ENCODE measurements at regions not wholly inside any gene's neighbourhood (a gene's known extent, or its start where the extent isn't known, plus 50 kb on each side); places are given as distances from the start of the nearest gene placed in this dataset.
"Not testable (repeated sequence)": the region's sequence is repeated elsewhere in the genome, so short reads cannot be mapped to it uniquely, and the experiment has no call there.

- no peaks in the 10 kb centered on the region for H3K27me3 ChIP-seq (ENCODE audit: control insufficient read depth, insufficient read depth, low read length)
- H3K36me3 ChIP-seq (ENCODE audit: control insufficient read depth, insufficient read depth, low read length), result no peaks in the 10 kb centered on the region
- no peak overlapping the region for H3K9ac ChIP-seq (ENCODE audit: low read length)
- no peak overlapping the region for H3K4me3 ChIP-seq (ENCODE audit: low read length)
- peaks cover 23% of the 10 kb centered on the region for H3K4me1 ChIP-seq (ENCODE audit: control insufficient read depth, insufficient read depth, low read length)
- H3K9me3 ChIP-seq (ENCODE audit: control insufficient read depth, low read length), result no peaks in the 10 kb centered on the region
Measured at GRCh38 chr5:99019812-99020697, 91.2 kb upstream of the CHD1 start.

DNA sequence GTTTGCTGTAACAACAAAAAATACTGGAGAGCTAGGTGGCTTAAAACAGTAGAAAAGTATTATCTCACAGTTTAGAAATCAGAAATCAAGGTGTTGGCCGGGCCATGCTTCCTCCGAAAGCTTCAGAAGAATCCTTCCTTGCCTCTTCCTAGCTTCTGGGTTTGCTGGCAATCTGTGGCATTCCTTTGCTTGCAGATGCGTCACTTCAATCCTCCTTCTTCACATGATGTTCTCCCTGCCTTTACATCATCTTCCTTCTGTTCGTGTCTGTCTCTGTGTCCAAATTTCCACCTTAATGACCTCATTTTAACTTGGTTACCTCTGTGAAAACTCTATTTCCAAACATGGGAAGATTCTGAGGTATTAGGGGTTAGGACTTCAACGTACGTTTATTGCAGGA is 90.4 kb upstream of the CHD1 start:
- H3K4me1 ChIP-seq (ENCODE audit: control insufficient read depth, insufficient read depth, low read length), result peaks cover 18% of the 10 kb centered on the region
- no peaks in the 10 kb centered on the region for H3K27me3 ChIP-seq (ENCODE audit: control insufficient read depth, insufficient read depth, low read length)
- no peak overlapping the region for H3K4me3 ChIP-seq (ENCODE audit: low read length)
- no peaks in the 10 kb centered on the region for H3K36me3 ChIP-seq (ENCODE audit: control insufficient read depth, insufficient read depth, low read length)
- no peaks in the 10 kb centered on the region for H3K9me3 ChIP-seq (ENCODE audit: control insufficient read depth, low read length)
- H3K9ac ChIP-seq (ENCODE audit: low read length), result no peak overlapping the region

DNA sequence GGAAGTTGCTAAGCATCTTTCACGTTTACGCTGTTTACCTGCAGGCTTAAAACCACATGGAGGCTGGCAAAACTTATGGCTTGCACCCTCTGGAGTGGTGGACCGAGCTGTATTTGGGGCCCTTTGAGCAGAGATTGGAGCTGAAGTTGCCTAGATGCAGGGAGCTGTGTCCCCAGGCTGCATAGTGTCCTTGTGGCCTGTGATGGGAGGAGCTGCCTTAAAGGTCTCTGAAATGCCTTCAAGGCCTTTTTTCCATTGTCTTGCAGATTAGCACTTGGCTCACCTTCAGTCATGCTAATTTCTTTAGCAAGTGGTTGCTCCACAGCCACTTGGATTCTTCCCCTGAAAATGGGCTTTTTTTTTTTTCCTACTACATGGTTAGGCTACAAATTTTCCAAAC is 81.5 kb upstream of the CHD1 start:
- H3K9ac ChIP-seq (ENCODE audit: low read length), result no peak overlapping the region
- no peaks in the 10 kb centered on the region for H3K27me3 ChIP-seq (ENCODE audit: control insufficient read depth, insufficient read depth, low read length)
- no peaks in the 10 kb centered on the region for H3K9me3 ChIP-seq (ENCODE audit: control insufficient read depth, low read length)
- no peaks in the 10 kb centered on the region for H3K36me3 ChIP-seq (ENCODE audit: control insufficient read depth, insufficient read depth, low read length)
- H3K4me1 ChIP-seq (ENCODE audit: control insufficient read depth, insufficient read depth, low read length), result no peaks in the 10 kb centered on the region
- no peak overlapping the region for H3K4me3 ChIP-seq (ENCODE audit: low read length)

- not testable (repeated sequence) for H3K9ac ChIP-seq (ENCODE audit: low read length); H3K4me3 ChIP-seq (ENCODE audit: low read length); H3K9me3 ChIP-seq (ENCODE audit: control insufficient read depth, low read length); H3K36me3 ChIP-seq (ENCODE audit: control insufficient read depth, insufficient read depth, low read length); H3K27me3 ChIP-seq (ENCODE audit: control insufficient read depth, insufficient read depth, low read length); H3K4me1 ChIP-seq (ENCODE audit: control insufficient read depth, insufficient read depth, low read length)
Measured at GRCh38 chr5:99008009-99008408, 79.2 kb upstream of the CHD1 start.

- H3K9me3 ChIP-seq (ENCODE audit: control insufficient read depth, low read length), result no peaks in the 10 kb centered on the region
- H3K4me3 ChIP-seq (ENCODE audit: low read length), result no peak overlapping the region
- no peaks in the 10 kb centered on the region for H3K27me3 ChIP-seq (ENCODE audit: control insufficient read depth, insufficient read depth, low read length)
- no peak overlapping the region for H3K9ac ChIP-seq (ENCODE audit: low read length)
- no peaks in the 10 kb centered on the region for H3K36me3 ChIP-seq (ENCODE audit: control insufficient read depth, insufficient read depth, low read length)
- peaks cover 5% of the 10 kb centered on the region for H3K4me1 ChIP-seq (ENCODE audit: control insufficient read depth, insufficient read depth, low read length)
Measured at GRCh38 chr5:99005506-99005905, 76.7 kb upstream of the CHD1 start.

- Histone ChIP-seq H3K27me3 (ENCODE audit: control insufficient read depth, insufficient read depth, low read length) (no peaks in the 10 kb centered on the region), H3K9ac (ENCODE audit: low read length) (no peak overlapping the region), H3K9me3 (ENCODE audit: control insufficient read depth, low read length) (no peaks in the 10 kb centered on the region), H3K4me3 (ENCODE audit: low read length) (no peak overlapping the region), H3K4me1 (ENCODE audit: control insufficient read depth, insufficient read depth, low read length) (peaks cover 5% of the 10 kb centered on the region), H3K36me3 (ENCODE audit: control insufficient read depth, insufficient read depth, low read length) (no peaks in the 10 kb centered on the region)
Measured at GRCh38 chr5:99004960-99005359, 76.2 kb upstream of the CHD1 start.

DNA sequence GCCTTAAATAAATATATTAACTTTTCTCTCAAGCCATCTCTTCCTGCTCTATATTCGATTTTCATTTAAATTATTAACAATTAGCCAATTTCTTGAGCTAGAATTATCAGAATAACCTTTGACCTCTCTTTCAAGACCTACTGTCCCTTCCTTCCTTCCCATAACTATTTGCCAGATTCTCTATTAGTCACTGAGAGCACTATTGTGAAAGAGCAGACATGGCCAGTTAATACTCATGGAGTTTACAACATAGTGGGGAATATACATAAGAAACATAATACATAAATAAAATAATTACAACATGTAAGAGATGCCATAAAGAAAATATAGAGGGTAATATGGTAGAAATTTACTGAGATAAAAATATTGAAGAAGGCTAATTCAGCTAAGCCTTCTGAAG is 72.1 kb upstream of the CHD1 start:
- Histone ChIP-seq H3K9me3 (ENCODE audit: control insufficient read depth, low read length) (no peaks in the 10 kb centered on the region), H3K4me3 (ENCODE audit: low read length) (no peak overlapping the region), H3K9ac (ENCODE audit: low read length) (no peak overlapping the region), H3K36me3 (ENCODE audit: control insufficient read depth, insufficient read depth, low read length) (no peaks in the 10 kb centered on the region), H3K4me1 (ENCODE audit: control insufficient read depth, insufficient read depth, low read length) (peaks cover 7% of the 10 kb centered on the region), H3K27me3 (ENCODE audit: control insufficient read depth, insufficient read depth, low read length) (no peaks in the 10 kb centered on the region)

DNA sequence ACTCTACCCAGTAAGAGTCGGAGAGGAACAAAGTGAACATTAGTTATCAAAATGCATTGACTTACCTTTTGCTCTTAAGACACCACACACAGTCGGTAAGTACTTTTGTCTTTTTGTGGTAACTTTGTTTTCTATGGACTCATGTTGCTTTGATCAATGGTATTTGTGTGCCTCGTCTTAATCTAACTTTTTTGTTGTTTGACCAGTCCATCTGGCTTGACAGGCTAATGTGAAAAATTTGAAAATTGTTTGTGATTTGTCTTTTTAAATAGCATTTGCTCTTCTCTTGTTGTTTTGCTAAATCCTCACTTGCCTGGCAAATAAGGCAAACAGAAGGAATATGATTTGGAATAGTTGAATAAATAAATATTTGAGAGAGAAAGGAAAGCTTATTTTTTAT is 71.4 kb upstream of the CHD1 start:
- H3K4me1 ChIP-seq (ENCODE audit: control insufficient read depth, insufficient read depth, low read length), result peaks cover 11% of the 10 kb centered on the region
- no peaks in the 10 kb centered on the region for H3K27me3 ChIP-seq (ENCODE audit: control insufficient read depth, insufficient read depth, low read length)
- no peaks in the 10 kb centered on the region for H3K9me3 ChIP-seq (ENCODE audit: control insufficient read depth, low read length)

DNA sequence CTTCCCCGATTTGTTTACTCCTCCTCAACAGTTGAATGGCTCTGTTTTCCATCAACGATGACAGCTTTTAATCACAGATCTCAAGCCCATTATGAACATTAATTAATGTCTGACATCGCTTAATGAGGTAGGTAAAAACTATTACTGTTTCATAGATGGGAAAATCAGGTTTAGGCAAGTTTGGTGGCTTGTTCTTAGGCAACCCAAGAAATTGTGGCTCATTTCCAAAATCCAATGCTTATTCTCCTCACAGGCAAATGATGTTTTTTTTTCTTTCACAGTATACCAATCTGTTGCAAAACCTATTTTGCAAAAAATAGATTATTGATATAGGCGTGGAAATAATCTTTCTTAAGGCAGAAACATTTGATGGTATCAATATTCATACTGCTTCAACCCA is 70.8 kb upstream of the CHD1 start:
- Histone ChIP-seq H3K36me3 (ENCODE audit: control insufficient read depth, insufficient read depth, low read length) (no peaks in the 10 kb centered on the region), H3K4me1 (ENCODE audit: control insufficient read depth, insufficient read depth, low read length) (peaks cover 17% of the 10 kb centered on the region), H3K9ac (ENCODE audit: low read length) (no peak overlapping the region), H3K27me3 (ENCODE audit: control insufficient read depth, insufficient read depth, low read length) (no peaks in the 10 kb centered on the region), H3K4me3 (ENCODE audit: low read length) (no peak overlapping the region), H3K9me3 (ENCODE audit: control insufficient read depth, low read length) (no peaks in the 10 kb centered on the region)

More for the DNA sequence above, 71.4 kb upstream of the CHD1 start:
- Histone ChIP-seq H3K36me3 (ENCODE audit: control insufficient read depth, insufficient read depth, low read length) (no peaks in the 10 kb centered on the region), H3K4me3 (ENCODE audit: low read length) (no peak overlapping the region), H3K9ac (ENCODE audit: low read length) (no peak overlapping the region)

DNA sequence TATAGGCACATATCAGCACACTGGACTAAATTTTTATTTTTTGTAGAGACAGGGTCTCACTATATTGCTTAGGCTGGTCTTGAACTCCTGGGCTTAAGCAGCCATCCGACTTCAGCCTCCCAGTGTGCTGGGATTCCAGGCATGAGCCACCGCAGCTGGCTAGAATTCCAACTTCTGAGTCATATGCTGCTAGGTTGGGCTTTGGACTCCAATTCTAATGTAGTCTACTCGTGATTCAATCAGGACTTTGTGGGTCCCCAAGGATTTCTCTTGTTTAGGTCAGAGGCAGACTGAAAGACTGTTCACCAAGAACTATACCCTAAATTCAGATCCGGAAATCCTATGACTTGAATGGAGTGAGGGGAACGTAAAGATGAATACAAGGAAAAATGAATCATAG is 68.2 kb upstream of the CHD1 start:
- no peaks in the 10 kb centered on the region for H3K27me3 ChIP-seq (ENCODE audit: control insufficient read depth, insufficient read depth, low read length)
- no peaks in the 10 kb centered on the region for H3K9me3 ChIP-seq (ENCODE audit: control insufficient read depth, low read length)
- H3K36me3 ChIP-seq (ENCODE audit: control insufficient read depth, insufficient read depth, low read length), result no peaks in the 10 kb centered on the region
- no peak overlapping the region for H3K9ac ChIP-seq (ENCODE audit: low read length)
- no peak overlapping the region for H3K4me3 ChIP-seq (ENCODE audit: low read length)
- peaks cover 29% of the 10 kb centered on the region for H3K4me1 ChIP-seq (ENCODE audit: control insufficient read depth, insufficient read depth, low read length)

DNA sequence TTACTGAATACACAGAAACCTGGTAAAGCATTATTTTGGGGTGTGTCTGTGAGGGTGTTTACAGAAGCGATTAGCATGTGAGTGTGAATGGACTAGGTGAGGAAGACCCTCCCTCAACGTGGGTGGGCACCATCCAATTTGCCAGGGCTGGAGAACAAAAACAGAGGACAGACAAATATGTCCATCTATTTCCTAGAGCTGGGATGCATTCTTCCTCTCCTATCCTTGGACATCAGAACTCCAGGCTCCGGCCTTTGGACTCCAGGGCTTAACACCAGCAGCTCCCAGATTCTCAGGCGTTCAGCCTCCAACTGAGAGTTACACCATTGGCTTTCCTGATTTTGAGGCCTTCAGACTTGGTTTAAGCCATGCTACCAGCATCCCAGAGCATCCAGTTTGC is 65.8 kb upstream of the CHD1 start:
- H3K4me1 ChIP-seq (ENCODE audit: control insufficient read depth, insufficient read depth, low read length), result peaks cover 24% of the 10 kb centered on the region
- H3K9ac ChIP-seq (ENCODE audit: low read length), result no peak overlapping the region
- no peak overlapping the region for H3K4me3 ChIP-seq (ENCODE audit: low read length)
- H3K9me3 ChIP-seq (ENCODE audit: control insufficient read depth, low read length), result no peaks in the 10 kb centered on the region
- no peaks in the 10 kb centered on the region for H3K36me3 ChIP-seq (ENCODE audit: control insufficient read depth, insufficient read depth, low read length)
- H3K27me3 ChIP-seq (ENCODE audit: control insufficient read depth, insufficient read depth, low read length), result no peaks in the 10 kb centered on the region

DNA sequence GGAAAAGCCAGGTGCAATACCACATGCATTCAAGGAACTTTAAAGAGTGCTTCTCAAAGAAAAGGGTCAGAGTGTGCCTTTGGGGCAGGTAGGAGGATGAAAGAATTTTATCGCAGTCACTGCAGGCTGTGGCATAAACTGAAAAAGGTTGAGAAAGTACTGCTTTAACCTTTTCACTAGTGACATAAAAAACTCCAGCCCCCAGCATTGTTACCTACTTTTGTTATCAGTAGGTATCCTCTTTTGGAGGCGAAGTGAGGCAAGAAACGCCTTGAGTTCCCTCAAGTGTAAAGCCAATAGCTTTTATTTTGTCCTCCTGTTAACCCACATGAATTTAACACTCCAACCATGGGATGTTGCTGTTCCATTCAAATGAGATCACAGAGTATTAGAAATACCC is 64.7 kb upstream of the CHD1 start:
- Histone ChIP-seq H3K4me1 (ENCODE audit: control insufficient read depth, insufficient read depth, low read length) (peaks cover 24% of the 10 kb centered on the region), H3K9me3 (ENCODE audit: control insufficient read depth, low read length) (no peaks in the 10 kb centered on the region), H3K27me3 (ENCODE audit: control insufficient read depth, insufficient read depth, low read length) (no peaks in the 10 kb centered on the region), H3K36me3 (ENCODE audit: control insufficient read depth, insufficient read depth, low read length) (no peaks in the 10 kb centered on the region), H3K4me3 (ENCODE audit: low read length) (no peak overlapping the region), H3K9ac (ENCODE audit: low read length) (no peak overlapping the region)

DNA sequence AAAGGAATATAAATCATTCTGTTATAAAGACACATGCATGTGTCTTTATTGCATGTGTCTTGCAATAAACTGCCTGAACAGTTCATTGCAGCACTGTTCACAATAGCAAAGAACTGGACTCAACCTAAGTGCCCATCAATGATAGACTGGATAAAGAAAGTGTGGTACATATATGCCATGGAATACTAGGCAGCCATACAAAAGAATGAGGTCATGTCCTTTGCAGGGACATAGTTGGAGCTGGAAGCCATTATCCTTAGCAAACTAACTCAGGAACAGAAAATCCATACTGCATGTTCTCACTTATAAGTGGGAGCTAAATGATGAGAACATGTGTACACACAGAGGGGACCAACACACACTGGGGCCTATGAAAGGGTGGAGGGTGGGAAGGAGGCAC is 63.7 kb upstream of the CHD1 start:
- Histone ChIP-seq H3K4me1 (ENCODE audit: control insufficient read depth, insufficient read depth, low read length) (peaks cover 24% of the 10 kb centered on the region), H3K9me3 (ENCODE audit: control insufficient read depth, low read length) (no peaks in the 10 kb centered on the region), H3K27me3 (ENCODE audit: control insufficient read depth, insufficient read depth, low read length) (no peaks in the 10 kb centered on the region), H3K9ac (ENCODE audit: low read length) (no peak overlapping the region), H3K36me3 (ENCODE audit: control insufficient read depth, insufficient read depth, low read length) (no peaks in the 10 kb centered on the region), H3K4me3 (ENCODE audit: low read length) (no peak overlapping the region)

All from mucosa of stomach (tissue), 1 donor.